ENCODE measurements at regions not wholly inside any gene's neighbourhood (a gene's known extent, or its start where the extent isn't known, plus 50 kb on each side); places are given as distances from the start of the nearest gene placed in this dataset.

DNA sequence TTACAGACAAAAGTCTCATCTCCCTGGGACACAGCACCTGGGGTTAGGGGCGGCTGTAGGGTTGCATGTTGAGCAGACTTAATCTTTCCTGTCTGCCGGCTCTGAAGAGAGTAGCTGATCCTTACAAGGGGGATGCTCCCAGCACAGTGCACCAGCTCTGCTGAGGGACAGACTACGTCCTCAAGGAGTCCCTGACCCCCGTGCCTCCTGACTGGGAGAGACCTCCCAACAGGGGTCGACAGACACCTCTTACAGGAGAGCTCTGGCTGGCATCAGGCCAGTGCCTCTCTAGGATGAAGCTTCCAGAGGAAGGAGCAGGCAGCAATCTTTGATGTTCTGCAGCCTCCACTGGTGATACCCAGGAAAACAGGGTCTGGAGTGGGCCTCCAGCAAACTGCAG lies 506.0 kb upstream of the FMR1 start:
- TF ChIP-seq, protein P1, sequence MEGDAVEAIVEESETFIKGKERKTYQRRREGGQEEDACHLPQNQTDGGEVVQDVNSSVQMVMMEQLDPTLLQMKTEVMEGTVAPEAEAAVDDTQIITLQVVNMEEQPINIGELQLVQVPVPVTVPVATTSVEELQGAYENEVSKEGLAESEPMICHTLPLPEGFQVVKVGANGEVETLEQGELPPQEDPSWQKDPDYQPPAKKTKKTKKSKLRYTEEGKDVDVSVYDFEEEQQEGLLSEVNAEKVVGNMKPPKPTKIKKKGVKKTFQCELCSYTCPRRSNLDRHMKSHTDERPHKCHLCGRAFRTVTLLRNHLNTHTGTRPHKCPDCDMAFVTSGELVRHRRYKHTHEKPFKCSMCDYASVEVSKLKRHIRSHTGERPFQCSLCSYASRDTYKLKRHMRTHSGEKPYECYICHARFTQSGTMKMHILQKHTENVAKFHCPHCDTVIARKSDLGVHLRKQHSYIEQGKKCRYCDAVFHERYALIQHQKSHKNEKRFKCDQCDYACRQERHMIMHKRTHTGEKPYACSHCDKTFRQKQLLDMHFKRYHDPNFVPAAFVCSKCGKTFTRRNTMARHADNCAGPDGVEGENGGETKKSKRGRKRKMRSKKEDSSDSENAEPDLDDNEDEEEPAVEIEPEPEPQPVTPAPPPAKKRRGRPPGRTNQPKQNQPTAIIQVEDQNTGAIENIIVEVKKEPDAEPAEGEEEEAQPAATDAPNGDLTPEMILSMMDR (IDR thresholded peaks at IDR 0.05) = no peak
- TF ChIP-seq POLR2A (IDR thresholded peaks at IDR 0.05) = no peak
